ENCODE measurements at regions not wholly inside any gene's neighbourhood (a gene's known extent, or its start where the extent isn't known, plus 50 kb on each side); places are given as distances from the start of the nearest gene placed in this dataset.

GRCh38 chr5:2656206-2656605, 95.3 kb downstream of the IRX2 start:
- ChIA-PET POLR2A (no interaction called here), CTCF (no interaction called here)
- no peak for DNase-seq (ENCODE audit: low read depth, low spot score)
- no peak for TF ChIP-seq CTCF (IDR thresholded peaks at IDR 0.05; ENCODE audit: insufficient read depth, low read length, missing control alignments)
- H3K4me3 ChIP-seq (ENCODE audit: low read depth, low read length): no peak overlapping the region

- CTCF ChIA-PET: no interaction called here
- no peak for DNase-seq (ENCODE audit: low read depth, low spot score)
- TF ChIP-seq CTCF (IDR thresholded peaks at IDR 0.05; ENCODE audit: insufficient read depth, low read length, missing control alignments): no peak
- H3K4me3 ChIP-seq (ENCODE audit: low read depth, low read length): no peak overlapping the region
- POLR2A ChIA-PET: no interaction called here
Measured at GRCh38 chr5:2653991-2654390, 97.5 kb downstream of the IRX2 start.

- ChIA-PET CTCF (no interaction called here), POLR2A (no interaction called here)
- DNase-seq (ENCODE audit: low read depth, low spot score): no peak
- TF ChIP-seq CTCF (IDR thresholded peaks at IDR 0.05; ENCODE audit: insufficient read depth, low read length, missing control alignments): no peak
- H3K4me3 ChIP-seq (ENCODE audit: low read depth, low read length): no peak overlapping the region
Measured at GRCh38 chr5:2651116-2651515, 100.4 kb downstream of the IRX2 start.

- ChIA-PET POLR2A (no interaction called here), CTCF (no interaction called here)
- TF ChIP-seq CTCF (IDR thresholded peaks at IDR 0.05; ENCODE audit: insufficient read depth, low read length, missing control alignments): no peak
- DNase-seq (ENCODE audit: low read depth, low spot score): no peak
- H3K4me3 ChIP-seq (ENCODE audit: low read depth, low read length): no peak overlapping the region
Measured at GRCh38 chr5:2642684-2643345, 108.7 kb downstream of the IRX2 start.

GRCh38 chr5:2640717-2641116, 110.8 kb downstream of the IRX2 start:
- POLR2A ChIA-PET: no interaction called here
- DNase-seq (ENCODE audit: low read depth, low spot score): no peak

GRCh38 chr5:2639425-2639824, 112.1 kb downstream of the IRX2 start:
- CTCF ChIA-PET: no interaction called here
- POLR2A ChIA-PET: no interaction called here
- H3K4me3 ChIP-seq (ENCODE audit: low read depth, low read length): no peak overlapping the region
- no peak for DNase-seq (ENCODE audit: low read depth, low spot score)
- TF ChIP-seq CTCF (IDR thresholded peaks at IDR 0.05; ENCODE audit: insufficient read depth, low read length, missing control alignments): no peak

More at GRCh38 chr5:2640717-2641116, 110.8 kb downstream of the IRX2 start:
- CTCF ChIA-PET: no interaction called here
- H3K4me3 ChIP-seq (ENCODE audit: low read depth, low read length): no peak overlapping the region
- TF ChIP-seq CTCF (IDR thresholded peaks at IDR 0.05; ENCODE audit: insufficient read depth, low read length, missing control alignments): no peak
